K562 (cell line): ENCODE measurements at regions not wholly inside any gene's neighbourhood (a gene's known extent, or its start where the extent isn't known, plus 50 kb on each side); places are given as distances from the start of the nearest gene placed in this dataset.
"Not testable (repeated sequence)": the region's sequence is repeated elsewhere in the genome, so short reads cannot be mapped to it uniquely, and the experiment has no call there.

Source experiments
- ATAC-seq: fragments of 200-7000 bp; cut with Tn5 transposase; 3 replicates; pipeline ENCODE4 v1.9.1; 2020; ENCODE audit warnings: moderate library complexity
- BruUV-seq: library from RNA; stranded (reverse); fragments of 400-500 nt; replicated peaks from 2 replicates; lab custom pipeline; 2021; lab: Mats Ljungman, UMichigan
- CTCF ChIA-PET: fragments of 300-600 bp; formaldehyde crosslinking; extraction: SDS; loops from one replicate; lab custom pipeline; 2021; ENCODE audit warnings: low intra/inter-chr PET ratio; lab: Yijun Ruan, JAX
- POLR2A ChIA-PET: fragments of 300-600, 350-650 bp; sonication (Branson Sonifier 250); formaldehyde crosslinking; extraction: SDS; loops from one replicate; lab custom pipeline; 2021; ENCODE audit warnings: antibody characterized with exemption, inconsistent platforms; lab: Yijun Ruan, JAX
- DNase-seq, 4 experiments: peaks; one replicate each; pipeline versions ENCODE4 v3.0.0 to v3.0.0-alpha.2; 2011 to 2018; ENCODE audit warnings: low spot score in 3 of 4, mixed read lengths in 3 of 4; ENCODE audit errors: extremely low read depth in 1 of 4
- FAIRE-seq: peaks from 2 replicates; lab custom pipeline; 2011; peaks lifted over from hg19 to GRCh38; lab: Jason Lieb, UNC
- H2AFZ ChIP-seq: 2 replicates; pipeline ENCODE4 v1.6.0; 2011; ENCODE audit warnings: low read depth, low read length, control low read depth, inconsistent platforms
- H3K27ac ChIP-seq: fragments of 200-600 bp; 3 replicates; pipeline ENCODE4 v1.8.0; 2011; ENCODE audit warnings: low read depth, mild to moderate bottlenecking, control low read depth, inconsistent platforms, low read length, moderate library complexity, mixed read lengths; ENCODE audit errors: extremely low read depth
- H3K27me3 ChIP-seq, 2 experiments: fragments of 300-600 bp in 1 of 2; 2 replicates in 1 of 2; 3 replicates in 1 of 2; pipeline versions ENCODE4 v1.6.0 to v1.8.0; 2011; ENCODE audit warnings: inconsistent platforms in 2 of 2, low read length in 2 of 2, mild to moderate bottlenecking in 1 of 2, mixed read lengths in 1 of 2, moderate library complexity in 1 of 2; ENCODE audit not compliant: control insufficient read depth in 2 of 2, insufficient read depth in 2 of 2
- H3K36me3 ChIP-seq: fragments of 300-600 bp; 3 replicates; pipeline ENCODE4 v1.8.0; 2011; ENCODE audit warnings: mild to moderate bottlenecking, low read length, inconsistent platforms; ENCODE audit not compliant: control insufficient read depth, insufficient read depth
- H3K4me1 ChIP-seq, 2 experiments: fragments of 200-600 bp in 1 of 2; replicated peaks in 1 of 2; 2 replicates in 1 of 2; 3 replicates in 1 of 2; pipeline versions ENCODE4 v1.5.1 to v1.8.0; 2011; ENCODE audit warnings: inconsistent platforms in 2 of 2, low read length in 2 of 2, mild to moderate bottlenecking in 1 of 2, mixed read lengths in 1 of 2, moderate library complexity in 1 of 2; ENCODE audit not compliant: control insufficient read depth in 2 of 2, insufficient read depth in 2 of 2
- H3K4me2 ChIP-seq: 2 replicates; pipeline ENCODE4 v1.6.1; 2011; ENCODE audit warnings: low read length, control low read depth, inconsistent platforms, mixed read lengths; ENCODE audit not compliant: insufficient read depth
- H3K4me3 ChIP-seq: fragments of 200-600 bp; sonication (generic), shearing (Covaris generic); 2 replicates; pipeline ENCODE4 v1.5.1; 2016; ENCODE audit warnings: control low read depth, inconsistent platforms
- H3K79me2 ChIP-seq: fragments of 200-600 bp; 3 replicates; pipeline ENCODE4 v1.8.0; 2011; ENCODE audit warnings: low read length, inconsistent platforms; ENCODE audit not compliant: control insufficient read depth, insufficient read depth
- H3K9ac ChIP-seq, 2 experiments: 2 replicates each; pipeline versions ENCODE4 v1.6.0 to v1.6.1; 2011; ENCODE audit warnings: low read depth in 2 of 2, low read length in 2 of 2, control low read depth in 1 of 2, inconsistent platforms in 1 of 2, mild to moderate bottlenecking in 1 of 2, mixed read lengths in 1 of 2; ENCODE audit not compliant: insufficient read depth in 1 of 2
- H3K9me1 ChIP-seq: one replicate; pipeline ENCODE4 v1.6.0; 2011; ENCODE audit warnings: inconsistent platforms, mild to moderate bottlenecking, low read length, moderate library complexity; ENCODE audit not compliant: control insufficient read depth, insufficient read depth
- H3K9me3 ChIP-seq: replicated peaks from 2 replicates; pipeline ENCODE4 v1.5.1; 2011; ENCODE audit warnings: low read depth, low read length, inconsistent platforms; ENCODE audit not compliant: control insufficient read depth, insufficient read depth
- H4K20me1 ChIP-seq: replicated peaks from 2 replicates; pipeline ENCODE4 v1.6.1; 2011; ENCODE audit warnings: low read length, inconsistent platforms, mixed read lengths; ENCODE audit not compliant: control insufficient read depth, insufficient read depth
- BCOR ChIP-seq: fragments of 450-650 bp; IDR thresholded peaks from 2 replicates; pipeline ENCODE4 v1.6.1; 2016
- ELF1 ChIP-seq: fragments of 200-800 bp; sonication (Bioruptor generic); IDR thresholded peaks from 2 replicates; pipeline ENCODE4 v1.6.1; 2016; ENCODE audit warnings: missing genetic modification characterization, missing compliant biosample characterization
- KLF6 ChIP-seq: fragments of 250-450 bp; sonication (Bioruptor Pico); IDR thresholded peaks from 2 replicates; pipeline ENCODE4 v1.4.0; 2020; ENCODE audit warnings: mild to moderate bottlenecking, moderate library complexity, borderline replicate concordance
- NFRKB ChIP-seq: fragments of 450-650 bp; IDR thresholded peaks from 2 replicates; pipeline ENCODE4 v1.6.1; 2016; ENCODE audit warnings: low read depth
- RBM25 ChIP-seq: fragments of 200-400 bp; formaldehyde crosslinking; IDR thresholded peaks from 2 replicates; pipeline ENCODE4 v1.6.1; 2018; ENCODE audit warnings: low read length, low read depth, moderate library complexity; ENCODE audit not compliant: severe bottlenecking
- RNF2 ChIP-seq: sonication (generic); IDR thresholded peaks from 2 replicates; pipeline ENCODE4 v1.6.1; 2016
- SRSF7 ChIP-seq: fragments of 200-400 bp; formaldehyde crosslinking; optimal IDR thresholded peaks from 2 replicates; pipeline ENCODE3; 2017; ENCODE audit warnings: mild to moderate bottlenecking, low read depth, low read length
- TAL1 ChIP-seq: fragments of 450-650 bp; IDR thresholded peaks from 2 replicates; pipeline ENCODE4 v1.6.1; 2016; ENCODE audit warnings: mild to moderate bottlenecking
- ZNF146 ChIP-seq: IDR thresholded peaks from one replicate; pipeline ENCODE4 v1.6.1; 2018; ENCODE audit warnings: missing compliant biosample characterization; ENCODE audit not compliant: unreplicated experiment
- WGBS: fragments of 100-300 bp; shearing (Covaris generic); methylation state at CpG from one replicate; pipeline ENCODE4 v1.1.6; 2016; ENCODE audit warnings: low coverage, mixed read lengths; ENCODE audit not compliant: insufficient coverage; ENCODE audit errors: missing lambda C conversion rate; 5-methylcytosine and 5-hydroxymethylcytosine counted together
- in situ Hi-C: fragments of 300-500 bp; cut with MboI; formaldehyde crosslinking; loops from 4 replicates; pipeline ENCODE4 v1.15.0; 2018; ENCODE audit warnings: inconsistent platforms, mixed read lengths
- intact Hi-C: fragments of 100-400 bp; cut with micrococcal nuclease; formaldehyde crosslinking; loops from 2 replicates; pipeline ENCODE4 v1.14.2; 2022

DNA sequence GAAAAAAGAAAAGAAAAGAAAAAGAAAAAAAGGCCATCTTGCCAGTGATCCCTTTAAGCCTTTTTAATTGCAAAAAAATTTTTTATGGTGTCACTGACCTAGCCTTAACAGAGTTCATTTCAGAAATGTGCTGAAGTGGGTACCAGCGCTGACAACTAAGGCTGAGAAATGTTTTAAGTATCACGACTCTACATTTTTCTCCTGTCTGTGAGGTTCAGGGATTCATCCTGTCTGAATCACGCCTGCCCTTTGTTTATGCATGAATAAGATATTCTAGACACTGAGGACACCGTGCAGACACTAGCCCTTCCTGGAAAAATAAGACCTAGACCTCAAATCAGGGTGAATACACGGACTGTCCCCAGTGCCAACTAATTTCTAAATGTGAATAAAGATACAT lies 154.4 kb upstream of the NOCT start:
- Histone ChIP-seq H3K9me1 (no peaks in the 10 kb centered on the region), H3K36me3 (no peaks in the 10 kb centered on the region), H3K27me3 (peaks cover 7 to 14% of the 10 kb centered on the region in 2 experiments), H3K9ac (no peak overlapping the region), H4K20me1 (no peaks in the 10 kb centered on the region), H2AFZ (no peak overlapping the region), H3K4me3 (no peak overlapping the region), H3K79me2 (no peaks in the 10 kb centered on the region), H3K4me1 (no peaks in the 10 kb centered on the region), H3K9me3 (no peaks in the 10 kb centered on the region), H3K27ac (no peak overlapping the region), H3K4me2 (no peak overlapping the region)
- WGBS, result 0% methylated on average over 5 of the region's 5 CpGs
- no TSS peak for BruUV-seq
- no peak for ATAC-seq
- in situ Hi-C loops, result loop anchor here (25.0 kb wide), 2 partner anchors 824 to 1124 kb away; no protein-coding TSS in a partner anchor
- FAIRE-seq, result no peak
- TF ChIP-seq ELF1 (tag) (no peak), RNF2 (no peak), KLF6 (CRISPR knock-in tag) (no peak), TAL1 (no peak), SRSF7 (no peak), NFRKB (no peak)
- no peak for DNase-seq
- CTCF ChIA-PET, result no interaction called here
- intact Hi-C loops, result no loop called here
- POLR2A ChIA-PET, result no interaction called here

GRCh38 chr4:138860357-138860756 lies 155.2 kb upstream of the NOCT start:
- BruUV-seq, H3K27ac ChIP-seq, H4K20me1 ChIP-seq, FAIRE-seq, H3K4me3 ChIP-seq, DNase-seq, H3K9me1 ChIP-seq, POLR2A ChIA-PET, CTCF ChIA-PET, H3K9ac ChIP-seq, H3K79me2 ChIP-seq, intact Hi-C loops, H3K36me3 ChIP-seq, H2AFZ ChIP-seq, H3K4me1 ChIP-seq, H3K4me2 ChIP-seq, ATAC-seq, H3K9me3 ChIP-seq: not testable (repeated sequence)
- in situ Hi-C loops, result loop anchor here (25.0 kb wide), 2 partner anchors 823 to 1123 kb away; no protein-coding TSS in a partner anchor
- peaks cover 9 to 21% of the 10 kb centered on the region in 2 experiments; a peak in 4 of 5 replicates for H3K27me3 ChIP-seq
- WGBS, result 20% methylated on average over 1 of the region's 1 CpG
- TF ChIP-seq ZNF146 (CRISPR knock-in tag), result peak; percentile 66
- peak; percentile 21; the same call in 1 of the 2 replicates for TF ChIP-seq BCOR
- peak; percentile 15 for TF ChIP-seq RBM25
